Aorta (tissue), 5 donors: ENCODE measurements at regions not wholly inside any gene's neighbourhood (a gene's known extent, or its start where the extent isn't known, plus 50 kb on each side); places are given as distances from the start of the nearest gene placed in this dataset.

Experiments used
- ATAC-seq: fragments of 200-7000 bp; cut with Tn5 transposase; one replicate; pipeline ENCODE4 v1.9.1; 2022; ENCODE audit warnings: moderate library complexity; ENCODE audit not compliant: low FRiP score
- DNase-seq, 2 donors: peaks; one replicate each; pipeline ENCODE4 v3.0.0-alpha.2; 2020
- H3K27ac ChIP-seq, 2 donors: one replicate each; pipeline ENCODE4 v1.5.1; 2013; ENCODE audit warnings: low read length in 2 of 2, mild to moderate bottlenecking in 2 of 2, moderate library complexity in 2 of 2, control low read depth in 1 of 2, inconsistent platforms in 1 of 2, low read depth in 1 of 2
- H3K27me3 ChIP-seq, 2 donors: one replicate each; pipeline ENCODE4 v1.6.1; 2013; ENCODE audit warnings: control low read depth in 1 of 2, low read length in 1 of 2, mild to moderate bottlenecking in 1 of 2, moderate library complexity in 1 of 2; ENCODE audit not compliant: insufficient read depth in 2 of 2, control insufficient read depth in 1 of 2
- H3K36me3 ChIP-seq, 2 donors: one replicate each; pipeline ENCODE4 v1.6.1; 2013; ENCODE audit warnings: control low read depth in 1 of 2, low read length in 1 of 2, mild to moderate bottlenecking in 1 of 2; ENCODE audit not compliant: insufficient read depth in 2 of 2, control insufficient read depth in 1 of 2
- H3K4me1 ChIP-seq, 2 donors: one replicate each; pipeline ENCODE4 v1.6.1; 2013; ENCODE audit warnings: low read length in 2 of 2, control low read depth in 1 of 2, mild to moderate bottlenecking in 1 of 2, moderate library complexity in 1 of 2; ENCODE audit not compliant: insufficient read depth in 2 of 2, control insufficient read depth in 1 of 2
- H3K4me3 ChIP-seq, 2 donors: one replicate each; pipeline ENCODE4 v1.5.1; 2013; ENCODE audit warnings: low read length in 2 of 2, control low read depth in 1 of 2, mild to moderate bottlenecking in 1 of 2
- H3K9me3 ChIP-seq: one replicate; pipeline ENCODE4 v1.6.1; 2013; ENCODE audit warnings: mild to moderate bottlenecking, low read length; ENCODE audit not compliant: control insufficient read depth
- WGBS, 2 donors: extraction: QIAGEN DNeasy Blood & Tissue Kit; methylation state at CpG; one replicate each; pipeline ENCODE4 v1.1.7; 2013; 5-methylcytosine and 5-hydroxymethylcytosine counted together
- intact Hi-C, 2 donors: fragments of 100-400 bp; cut with DNase I; formaldehyde crosslinking; loops; one replicate each; pipeline versions ENCODE4 v1.14.2 to v1.15.0; 2022
- donor health status: healthy with polysubstance abuse.
- donor health status: Bipolar disorder and iron deficiency.
- donor health status: DM: no; HTN: no; CAD: no.
- donor health status: DM: no; HTN: no; CAD: no.
- donor health status: DM: yes; HTN: yes; CAD: no.

- Histone ChIP-seq H3K9me3 (no peaks in the 10 kb centered on the region), H3K4me1 (no peaks in the 10 kb centered on the region), H3K27me3 (no peaks in the 10 kb centered on the region), H3K27ac (no peak overlapping the region), H3K36me3 (no peaks in the 10 kb centered on the region), H3K4me3 (no peak overlapping the region)
- peak; percentile 38 for ATAC-seq
- peak; percentile 35 to 44 for DNase-seq
- WGBS, 2 donors, result 70 to 89% methylated on average over 6 of the region's 6 CpGs
- intact Hi-C loops, result no loop called here
These were observed 1545.3 kb upstream of the C9orf72 start for GRCh38 chr9:29118555-29118954.

- Histone ChIP-seq H3K9me3 (no peaks in the 10 kb centered on the region), H3K27me3 (no peaks in the 10 kb centered on the region), H3K4me3 (no peak overlapping the region), H3K36me3 (no peaks in the 10 kb centered on the region), H3K27ac (no peak overlapping the region), H3K4me1 (no peaks in the 10 kb centered on the region)
- DNase-seq, result no peak
- intact Hi-C loops, result loop anchor here in 1 of 2 donors (10.0 kb wide), 1 partner anchor 58 kb away; no protein-coding TSS in a partner anchor
- 71 to 78% methylated on average over 2 of the region's 2 CpGs for WGBS, 2 donors
- no peak for ATAC-seq
These were observed 1553.5 kb upstream of the C9orf72 start for GRCh38 chr9:29126783-29127182.

- intact Hi-C loops, result loop anchor here in 1 of 2 donors (10.0 kb wide), 1 partner anchor 55 kb away; no protein-coding TSS in a partner anchor
- Histone ChIP-seq H3K27ac (no peak overlapping the region), H3K9me3 (no peaks in the 10 kb centered on the region), H3K36me3 (no peaks in the 10 kb centered on the region), H3K4me1 (no peaks in the 10 kb centered on the region), H3K4me3 (no peak overlapping the region), H3K27me3 (no peaks in the 10 kb centered on the region)
- ATAC-seq, result no peak
- WGBS, 2 donors, result 65 to 73% methylated on average over 1 of the region's 1 CpG
- DNase-seq, result no peak
These were observed 1556.5 kb upstream of the C9orf72 start for GRCh38 chr9:29129763-29130162.

GRCh38 chr9:29144476-29144875 lies 1571.2 kb upstream of the C9orf72 start:
- Histone ChIP-seq H3K36me3 (no peaks in the 10 kb centered on the region), H3K4me3 (no peak overlapping the region), H3K27me3 (no peaks in the 10 kb centered on the region), H3K27ac (no peak overlapping the region), H3K9me3 (no peaks in the 10 kb centered on the region), H3K4me1 (no peaks in the 10 kb centered on the region)
- WGBS, 2 donors, result 85 to 89% methylated on average over 1 of the region's 1 CpG
- DNase-seq (no peak), ATAC-seq (no peak)
- intact Hi-C loops, result no loop called here

GRCh38 chr9:29150606-29151005 lies 1577.3 kb upstream of the C9orf72 start:
- Histone ChIP-seq H3K36me3 (no peaks in the 10 kb centered on the region), H3K4me3 (no peak overlapping the region), H3K4me1 (no peaks in the 10 kb centered on the region), H3K9me3 (no peaks in the 10 kb centered on the region), H3K27ac (no peak overlapping the region), H3K27me3 (no peaks in the 10 kb centered on the region)
- WGBS, 2 donors, result 72 to 73% methylated on average over 3 of the region's 3 CpGs
- DNase-seq, result no peak
- intact Hi-C loops, result no loop called here
- no peak for ATAC-seq

GRCh38 chr9:29160763-29161353 lies 1587.6 kb upstream of the C9orf72 start:
- Histone ChIP-seq H3K36me3 (no peaks in the 10 kb centered on the region), H3K4me1 (no peaks in the 10 kb centered on the region), H3K4me3 (no peak overlapping the region), H3K27ac (no peak overlapping the region), H3K9me3 (no peaks in the 10 kb centered on the region), H3K27me3 (no peaks in the 10 kb centered on the region)
- 74 to 80% methylated on average over 6 of the region's 6 CpGs for WGBS, 2 donors
- DNase-seq (peak in 1 of 2 donors; percentile 21), ATAC-seq (no peak)
- intact Hi-C loops, result no loop called here

GRCh38 chr9:29174136-29174535 lies 1600.9 kb upstream of the C9orf72 start:
- ATAC-seq (no peak), DNase-seq (no peak)
- no peaks in the 10 kb centered on the region for H3K4me1 ChIP-seq
- intact Hi-C loops, result no loop called here
- no peaks in the 10 kb centered on the region for H3K27me3 ChIP-seq
- H3K4me3 ChIP-seq, result no peak overlapping the region
- no peaks in the 10 kb centered on the region for H3K9me3 ChIP-seq
- H3K27ac ChIP-seq, result no peak overlapping the region
- H3K36me3 ChIP-seq, result no peaks in the 10 kb centered on the region
- 62 to 67% methylated on average over 3 of the region's 3 CpGs for WGBS, 2 donors

- H3K36me3 ChIP-seq, result no peaks in the 10 kb centered on the region
- WGBS, 2 donors, result 45 to 54% methylated on average over 2 of the region's 2 CpGs
- H3K27me3 ChIP-seq, result no peaks in the 10 kb centered on the region
- no peaks in the 10 kb centered on the region for H3K4me1 ChIP-seq
- no peaks in the 10 kb centered on the region for H3K9me3 ChIP-seq
- DNase-seq (no peak), ATAC-seq (no peak)
- no peak overlapping the region for H3K4me3 ChIP-seq
- intact Hi-C loops, result no loop called here
- no peak overlapping the region for H3K27ac ChIP-seq
These were observed 1603.0 kb upstream of the C9orf72 start for GRCh38 chr9:29176231-29176630.

GRCh38 chr9:29176786-29177185 lies 1603.5 kb upstream of the C9orf72 start:
- 54 to 60% methylated on average over 2 of the region's 2 CpGs for WGBS, 2 donors
- DNase-seq (no peak), ATAC-seq (no peak)
- intact Hi-C loops, result no loop called here
- Histone ChIP-seq H3K27ac (no peak overlapping the region), H3K4me3 (no peak overlapping the region), H3K36me3 (no peaks in the 10 kb centered on the region), H3K4me1 (no peaks in the 10 kb centered on the region), H3K27me3 (no peaks in the 10 kb centered on the region), H3K9me3 (no peaks in the 10 kb centered on the region)
